Nucleus accumbens (tissue), 56 donors: ENCODE measurements at regions not wholly inside any gene's neighbourhood (a gene's known extent, or its start where the extent isn't known, plus 50 kb on each side); places are given as distances from the start of the nearest gene placed in this dataset.

Experiments used
- DNase-seq, 56 donors: peaks; one replicate each; lab custom pipeline; 2025; lab: John Stamatoyannopoulos, UW

GRCh38 chr2:88832311-88832991 lies 141.0 kb downstream of the RPIA start:
- no peak for DNase-seq

- no peak for DNase-seq
These were observed 141.5 kb downstream of the RPIA start for GRCh38 chr2:88832992-88833389.

GRCh38 chr2:88834376-88834775 lies 142.9 kb downstream of the RPIA start:
- no peak for DNase-seq

- DNase-seq = no peak
These were observed 143.4 kb downstream of the RPIA start for GRCh38 chr2:88834866-88835265.

GRCh38 chr2:88835726-88836125 lies 144.3 kb downstream of the RPIA start:
- DNase-seq = no peak

DNA sequence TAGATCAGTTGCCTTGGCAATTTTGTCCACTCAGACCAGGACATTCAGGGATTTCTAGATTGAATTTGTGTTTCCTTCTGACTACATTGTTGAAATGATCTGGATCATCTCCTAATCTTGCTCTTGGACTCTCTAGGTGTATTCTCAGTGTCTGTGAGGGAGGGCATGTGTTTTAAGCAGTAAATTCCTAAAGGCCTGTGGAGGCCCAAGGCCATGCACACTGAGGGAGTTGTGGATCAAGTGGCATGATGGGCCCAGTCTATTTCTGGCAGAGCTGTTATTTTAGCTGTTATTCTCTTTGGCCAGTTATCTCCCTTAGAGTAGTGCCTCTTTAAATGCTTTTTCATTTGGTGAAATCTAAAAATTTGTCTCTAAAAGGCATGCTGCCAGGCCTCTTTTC lies 144.9 kb downstream of the RPIA start:
- no peak for DNase-seq

GRCh38 chr2:88837511-88838160 lies 146.2 kb downstream of the RPIA start:
- DNase-seq = no peak

GRCh38 chr2:88838165-88838635 lies 146.7 kb downstream of the RPIA start:
- DNase-seq = no peak

DNA sequence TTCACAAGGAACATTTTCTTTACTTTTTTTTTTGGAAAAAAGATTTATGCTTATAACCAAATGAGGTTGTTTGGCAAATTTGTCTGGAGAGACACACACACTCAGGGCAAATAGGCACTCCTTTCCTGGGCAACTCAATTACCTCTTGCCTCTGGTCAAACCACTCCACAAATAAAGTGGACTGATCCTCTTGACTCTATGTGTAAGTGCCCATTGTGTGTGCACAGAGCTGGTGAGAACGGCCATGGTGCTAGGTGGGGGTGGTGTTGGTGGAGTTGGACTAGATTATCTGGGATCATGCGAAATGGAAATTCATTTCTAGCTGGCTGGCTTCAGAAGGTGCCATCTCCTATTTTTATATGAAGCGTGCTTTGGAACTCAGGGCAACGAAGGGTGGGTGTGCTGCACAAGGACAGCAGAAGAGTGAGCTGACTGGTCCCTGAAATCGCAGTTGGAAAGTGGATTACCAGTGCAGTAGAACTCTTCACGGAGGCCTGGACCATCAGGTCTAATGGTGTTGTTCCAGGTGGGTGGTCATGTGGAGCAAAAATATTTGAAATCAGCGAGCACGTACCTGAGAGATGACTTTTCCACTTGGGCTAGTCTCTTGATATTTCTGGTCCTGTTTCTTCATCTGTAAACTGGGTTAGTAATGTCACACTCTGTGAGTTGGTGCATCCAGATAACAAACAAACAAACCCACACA lies 149.9 kb downstream of the RPIA start:
- DNase-seq = no peak

DNA sequence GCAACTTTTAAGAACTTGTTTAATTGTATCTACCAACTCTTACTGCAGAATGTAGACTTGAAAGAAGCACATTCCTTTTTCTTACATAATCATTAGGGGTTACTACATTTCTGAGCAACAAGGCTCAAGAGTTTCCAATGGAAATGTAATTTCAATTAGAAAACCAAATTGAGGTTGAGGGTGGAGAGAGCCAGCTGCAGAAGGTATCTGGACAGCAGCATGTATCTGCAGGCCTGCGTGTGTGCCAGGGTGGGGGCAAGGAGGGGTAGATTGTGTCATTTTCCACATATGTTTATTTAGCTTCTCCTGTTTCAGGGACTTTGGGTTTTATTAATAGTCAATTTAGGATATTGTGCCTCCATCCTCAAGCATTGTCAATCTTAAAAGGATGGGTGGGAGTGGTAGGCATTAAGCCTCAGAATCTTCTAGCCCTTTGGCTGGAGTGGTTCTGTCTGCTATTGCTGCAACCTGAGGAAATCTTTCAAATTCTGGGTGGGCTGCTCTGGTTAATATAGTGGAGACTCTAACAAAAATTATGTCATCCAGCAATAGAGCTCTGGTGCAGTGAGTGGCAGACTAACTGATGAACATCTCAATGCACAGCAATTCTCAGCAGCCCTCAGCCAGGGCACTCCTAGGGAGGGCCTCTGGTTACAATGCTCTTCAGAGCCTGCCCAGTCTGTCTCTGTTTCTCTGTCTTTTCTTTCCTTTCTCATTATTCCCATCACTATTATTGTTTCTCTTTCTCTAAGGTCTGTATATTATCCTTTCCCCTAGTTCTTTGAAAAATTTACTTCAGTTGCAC lies 151.4 kb downstream of the RPIA start:
- DNase-seq = no peak

DNA sequence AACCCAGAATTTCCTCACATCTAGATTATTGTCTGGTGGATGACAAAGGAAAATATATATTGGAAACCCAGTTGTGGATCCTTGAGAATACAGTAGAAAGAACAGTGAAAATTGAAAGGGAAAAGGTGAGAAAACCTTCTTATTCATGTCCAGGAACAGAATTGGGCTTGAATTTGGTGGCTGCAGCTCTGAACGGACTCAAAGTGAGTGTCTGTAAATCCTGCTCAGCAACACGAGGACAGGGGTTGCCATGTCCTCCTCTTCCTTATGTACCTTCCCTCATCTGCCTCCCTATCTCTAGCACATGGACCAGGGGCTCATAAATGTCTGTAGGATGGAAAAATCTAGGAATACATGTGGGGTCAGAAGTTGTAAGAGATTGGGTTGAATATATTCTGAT lies 152.2 kb downstream of the RPIA start:
- DNase-seq = no peak

DNA sequence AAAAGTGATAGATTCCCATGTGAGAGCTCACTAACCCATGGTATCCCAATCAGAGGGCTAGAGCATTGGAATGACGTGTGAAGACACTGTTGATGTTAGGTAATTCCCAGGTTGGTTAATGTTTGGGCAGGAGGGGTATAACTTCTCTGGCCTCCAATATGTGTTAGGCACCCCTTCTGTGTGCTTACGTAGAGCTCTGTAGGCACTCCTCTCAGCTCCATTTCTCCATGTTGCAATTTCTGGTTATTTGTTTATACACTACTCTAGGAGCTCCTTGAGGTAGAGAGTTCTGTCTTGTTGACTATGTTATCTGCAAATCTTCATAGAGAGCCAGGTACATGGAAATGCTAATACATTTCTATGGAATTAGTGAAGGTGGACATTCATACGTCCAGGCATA lies 153.5 kb downstream of the RPIA start:
- no peak for DNase-seq

DNA sequence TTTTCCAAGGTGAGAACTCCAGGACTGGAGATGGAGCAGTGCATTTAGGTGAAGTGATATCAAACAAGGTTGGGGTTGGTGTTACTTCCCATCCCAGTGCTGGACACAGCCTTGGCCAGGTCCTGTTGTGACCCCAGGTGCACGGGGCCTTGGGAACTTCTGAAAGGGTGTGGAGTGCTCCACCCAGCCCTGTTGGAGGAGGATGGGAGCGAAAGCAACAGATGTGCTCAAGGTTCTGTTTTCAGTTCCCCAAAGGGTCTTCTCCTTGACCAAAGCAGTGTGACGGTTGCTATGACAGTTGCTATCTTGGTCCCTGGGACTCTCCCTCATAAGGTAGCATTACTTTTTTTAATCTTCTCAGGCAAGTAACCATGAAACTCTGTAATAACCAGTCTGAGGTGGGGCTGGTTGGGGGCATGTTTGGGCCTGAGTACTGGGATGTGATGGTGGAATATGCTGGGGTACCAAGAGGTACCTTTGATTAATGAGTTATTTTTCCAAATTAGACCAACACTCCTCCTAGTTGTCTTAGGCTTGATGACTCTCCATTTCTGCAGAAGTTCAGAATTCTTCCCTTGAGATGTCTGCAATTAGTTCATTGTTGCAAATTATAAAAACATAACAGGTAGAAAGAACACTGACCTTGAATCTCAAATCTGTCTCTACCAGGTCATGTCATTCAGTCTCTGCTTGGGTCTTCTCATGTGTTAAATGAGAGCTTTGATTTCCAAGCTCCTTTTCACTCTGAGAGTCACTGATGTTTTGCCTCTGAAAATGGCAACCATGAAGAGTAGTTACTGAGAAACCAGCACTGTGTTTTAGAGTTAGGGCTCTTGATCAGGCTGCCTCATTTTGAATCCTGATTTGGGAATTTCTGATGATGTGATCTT lies 154.5 kb downstream of the RPIA start:
- no peak for DNase-seq

DNA sequence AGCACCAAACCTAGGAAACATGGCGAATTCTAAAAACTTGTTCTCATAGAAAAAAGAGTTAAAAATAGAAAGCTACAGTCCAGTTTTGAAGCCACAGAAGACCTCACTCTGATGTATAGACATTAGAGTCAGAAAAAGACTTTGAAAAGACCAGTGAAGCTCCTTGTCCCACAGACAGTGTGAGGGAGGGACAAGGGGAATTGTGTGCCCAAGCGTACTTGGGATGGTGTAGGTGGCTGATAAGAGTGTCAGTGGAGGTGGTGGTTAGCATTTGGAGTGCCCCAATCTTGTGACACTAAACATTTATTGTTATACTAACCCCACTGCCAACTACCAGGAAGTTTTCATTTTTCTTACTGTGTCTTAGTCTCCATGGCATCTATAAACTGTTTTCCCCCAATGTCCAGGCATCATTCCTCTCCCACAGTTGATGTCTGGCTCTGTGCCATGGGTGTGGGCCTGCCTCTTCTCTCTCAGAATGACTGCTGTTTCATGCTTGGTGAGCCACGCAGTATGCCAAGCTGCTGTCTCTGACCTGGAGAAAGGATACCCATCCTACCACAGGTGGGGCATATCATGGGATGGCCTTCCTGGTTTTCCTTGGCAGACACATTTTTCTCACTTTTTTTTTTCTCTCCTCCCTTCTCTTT lies 161.4 kb downstream of the RPIA start:
- DNase-seq = no peak

GRCh38 chr2:88853403-88853790 lies 161.9 kb downstream of the RPIA start:
- no peak for DNase-seq

GRCh38 chr2:88854528-88854927 lies 163.1 kb downstream of the RPIA start:
- no peak for DNase-seq

GRCh38 chr2:88855620-88856408 lies 164.3 kb downstream of the RPIA start:
- DNase-seq = no peak

- no peak for DNase-seq
These were observed 165.1 kb downstream of the RPIA start for GRCh38 chr2:88856409-88857135.
